Hippocampal formation (tissue), 2 donors: ENCODE measurements at regions not wholly inside any gene's neighbourhood (a gene's known extent, or its start where the extent isn't known, plus 50 kb on each side); places are given as distances from the start of the nearest gene placed in this dataset.

Experiments used
- DNase-seq, 2 donors: peaks; one replicate each; lab custom pipeline; 2025; lab: John Stamatoyannopoulos, UW

GRCh38 chr2:23128684-23129292 is 256.2 kb upstream of the KLHL29 start:
- no peak for DNase-seq

GRCh38 chr2:23131066-23131575 is 253.9 kb upstream of the KLHL29 start:
- no peak for DNase-seq

GRCh38 chr2:23132000-23132399 is 253.0 kb upstream of the KLHL29 start:
- DNase-seq, result no peak

GRCh38 chr2:23132823-23133595 is 252.0 kb upstream of the KLHL29 start:
- no peak for DNase-seq

- no peak for DNase-seq
Measured at GRCh38 chr2:23134726-23135125, 250.3 kb upstream of the KLHL29 start.

- DNase-seq, result peak; percentile 12 to 67
Measured at GRCh38 chr2:23135481-23136100, 249.4 kb upstream of the KLHL29 start.

- DNase-seq, result no peak
Measured at GRCh38 chr2:23137166-23137565, 247.8 kb upstream of the KLHL29 start.

GRCh38 chr2:23138701-23139100 is 246.3 kb upstream of the KLHL29 start:
- no peak for DNase-seq

GRCh38 chr2:23145460-23145859 is 239.5 kb upstream of the KLHL29 start:
- DNase-seq, result no peak

GRCh38 chr2:23146011-23146410 is 239.0 kb upstream of the KLHL29 start:
- no peak for DNase-seq

- no peak for DNase-seq
Measured at GRCh38 chr2:23148342-23148741, 236.6 kb upstream of the KLHL29 start.

- no peak for DNase-seq
Measured at GRCh38 chr2:23149777-23150176, 235.2 kb upstream of the KLHL29 start.

- no peak for DNase-seq
Measured at GRCh38 chr2:23153484-23153883, 231.5 kb upstream of the KLHL29 start.

GRCh38 chr2:23155022-23155421 is 230.0 kb upstream of the KLHL29 start:
- no peak for DNase-seq

GRCh38 chr2:23157812-23158211 is 227.2 kb upstream of the KLHL29 start:
- DNase-seq, result no peak

- no peak for DNase-seq
Measured at GRCh38 chr2:23158306-23158705, 226.7 kb upstream of the KLHL29 start.

- no peak for DNase-seq
Measured at GRCh38 chr2:23159746-23160405, 225.1 kb upstream of the KLHL29 start.

- no peak for DNase-seq
Measured at GRCh38 chr2:23164173-23164572, 220.8 kb upstream of the KLHL29 start.

- no peak for DNase-seq
Measured at GRCh38 chr2:23169896-23170295, 215.1 kb upstream of the KLHL29 start.

- DNase-seq, result no peak
Measured at GRCh38 chr2:23171108-23171507, 213.9 kb upstream of the KLHL29 start.

- DNase-seq, result no peak
Measured at GRCh38 chr2:23178396-23178795, 206.6 kb upstream of the KLHL29 start.

GRCh38 chr2:23183733-23184132 is 201.2 kb upstream of the KLHL29 start:
- DNase-seq, result no peak
